Endothelial cell of umbilical vein (primary cell): ENCODE measurements at regions not wholly inside any gene's neighbourhood (a gene's known extent, or its start where the extent isn't known, plus 50 kb on each side); places are given as distances from the start of the nearest gene placed in this dataset.

ENCODE experiments used
- BruUV-seq: library from RNA; stranded (reverse); fragments of 400-500 nt; replicated peaks from 2 replicates; lab custom pipeline; 2021; lab: Mats Ljungman, UMichigan
- CTCF ChIA-PET: fragments of 300-600, 350-600 bp; sonication (Branson Sonifier 250); formaldehyde crosslinking; loops from one replicate; lab custom pipeline; 2021; ENCODE audit warnings: antibody characterized with exemption, inconsistent platforms; lab: Charles Lee
- POLR2A ChIA-PET: fragments of 300-600, 350-600 bp; sonication (Branson Sonifier 250); formaldehyde crosslinking; loops from one replicate; lab custom pipeline; 2021; ENCODE audit warnings: antibody characterized with exemption, inconsistent platforms; lab: Charles Lee
- DNase-seq: peaks from one replicate; pipeline ENCODE4 v3.0.0-alpha.2; 2011; ENCODE audit warnings: low read depth, low spot score
- FAIRE-seq: peaks from 2 replicates; lab custom pipeline; 2011; peaks lifted over from hg19 to GRCh38; lab: Jason Lieb, UNC
- H2AFZ ChIP-seq: 2 replicates; pipeline ENCODE4 v1.6.0; 2012; ENCODE audit warnings: low read depth, low read length, control low read depth, inconsistent platforms
- H3K27ac ChIP-seq: 2 replicates; pipeline ENCODE4 v1.5.1; 2011; ENCODE audit warnings: low read depth, mild to moderate bottlenecking, control low read depth, low read length, moderate library complexity; ENCODE audit not compliant: insufficient read depth
- H3K27me3 ChIP-seq, 2 experiments: 2 replicates each; pipeline versions ENCODE4 v1.6.0 to v1.6.1; 2011; ENCODE audit warnings: low read length in 2 of 2, mixed read lengths in 1 of 2; ENCODE audit not compliant: control insufficient read depth in 2 of 2, insufficient read depth in 2 of 2
- H3K36me3 ChIP-seq, 2 experiments: 2 replicates in 1 of 2; 3 replicates in 1 of 2; pipeline ENCODE4 v1.5.1; 2011; ENCODE audit warnings: low read length in 2 of 2, mild to moderate bottlenecking in 1 of 2, moderate library complexity in 1 of 2; ENCODE audit not compliant: control insufficient read depth in 2 of 2, insufficient read depth in 2 of 2; ENCODE audit errors: extremely low read depth in 1 of 2
- H3K4me1 ChIP-seq: 3 replicates; pipeline ENCODE4 v1.5.1; 2011; ENCODE audit warnings: mild to moderate bottlenecking, low read length; ENCODE audit not compliant: control insufficient read depth, insufficient read depth; ENCODE audit errors: extremely low read depth
- H3K4me2 ChIP-seq: 2 replicates; pipeline ENCODE4 v1.6.1; 2011; ENCODE audit warnings: low read length, control low read depth, mixed read lengths; ENCODE audit not compliant: insufficient read depth
- H3K4me3 ChIP-seq, 3 experiments: fragments of 200-600 bp in 1 of 3; sonication (generic), shearing (Covaris generic) in 1 of 3; replicated peaks in 1 of 3; 2 replicates each; pipeline ENCODE4 v1.5.1; 2011 to 2016; ENCODE audit warnings: control low read depth in 3 of 3, low read length in 3 of 3, mild to moderate bottlenecking in 2 of 3, inconsistent platforms in 1 of 3, low read depth in 1 of 3, moderate library complexity in 1 of 3; ENCODE audit not compliant: insufficient read depth in 1 of 3
- H3K79me2 ChIP-seq: 2 replicates; pipeline ENCODE4 v1.6.0; 2012; ENCODE audit warnings: low read length, inconsistent platforms; ENCODE audit not compliant: control insufficient read depth, insufficient read depth
- H3K9ac ChIP-seq: replicated peaks from 2 replicates; pipeline ENCODE3; 2011; ENCODE audit warnings: low read length, control low read depth; ENCODE audit not compliant: insufficient read depth; ENCODE audit errors: extremely low read depth
- H3K9me1 ChIP-seq: replicated peaks from 3 replicates; pipeline ENCODE4 v1.6.0; 2011; ENCODE audit warnings: mild to moderate bottlenecking, low read length; ENCODE audit not compliant: control insufficient read depth, insufficient read depth; ENCODE audit errors: extremely low read depth
- H3K9me3 ChIP-seq: replicated peaks from 2 replicates; pipeline ENCODE4 v1.5.1; 2012; ENCODE audit warnings: low read length, inconsistent platforms; ENCODE audit not compliant: control insufficient read depth, insufficient read depth
- H4K20me1 ChIP-seq: replicated peaks from 2 replicates; pipeline ENCODE3; 2011; ENCODE audit warnings: mild to moderate bottlenecking, low read length; ENCODE audit not compliant: control insufficient read depth, insufficient read depth; ENCODE audit errors: extremely low read depth
- EZH2 ChIP-seq: IDR thresholded peaks from 2 replicates; pipeline ENCODE4 v1.6.1; 2012; ENCODE audit warnings: borderline replicate concordance, low read depth, mild to moderate bottlenecking, moderate library complexity, low read length, inconsistent platforms; ENCODE audit not compliant: severe bottlenecking
- FOS ChIP-seq: IDR thresholded peaks from 2 replicates; pipeline ENCODE4 v1.6.1; 2011; ENCODE audit warnings: mild to moderate bottlenecking, low read length, moderate library complexity, borderline replicate concordance; ENCODE audit not compliant: insufficient read depth
- GATA2 ChIP-seq: IDR thresholded peaks from 2 replicates; pipeline ENCODE4 v1.7.0; 2011; ENCODE audit warnings: low read depth, mild to moderate bottlenecking, moderate library complexity, mixed read lengths, low read length; ENCODE audit not compliant: insufficient read length, insufficient read depth
- JUN ChIP-seq: IDR thresholded peaks from 2 replicates; pipeline ENCODE4 v1.6.1; 2011; ENCODE audit warnings: borderline replicate concordance, low read depth; ENCODE audit not compliant: insufficient read length, insufficient read depth
- MYC ChIP-seq: IDR thresholded peaks from one replicate; pipeline ENCODE4 v1.6.1; 2011; ENCODE audit warnings: mild to moderate bottlenecking, low read depth, low read length
- POLR2A ChIP-seq: IDR thresholded peaks from 2 replicates; pipeline ENCODE4 v1.6.1; 2012; ENCODE audit warnings: low read depth, mild to moderate bottlenecking, control low read depth, low read length
- POLR2AphosphoS5 ChIP-seq: IDR thresholded peaks from 2 replicates; pipeline ENCODE4 v1.6.1; 2012; ENCODE audit warnings: low read depth, mild to moderate bottlenecking, control low read depth, low read length, moderate library complexity; ENCODE audit not compliant: insufficient read depth
- dilution Hi-C: fragments of 300-500 bp; cut with MboI; formaldehyde crosslinking; loops from one replicate; pipeline ENCODE4 v1.15.0; 2019; ENCODE audit warnings: low sequenced_read_pairs; ENCODE audit not compliant: extremely low pct_ligation_motif_present
- intact Hi-C: fragments of 100-400 bp; cut with micrococcal nuclease; formaldehyde crosslinking; loops from one replicate; pipeline ENCODE4 v1.10.0; 2022
- TF ChIP-seq, protein P1 (sequence below): IDR thresholded peaks from 2 replicates; pipeline ENCODE4 v1.6.1; 2011; ENCODE audit not compliant: insufficient read depth, insufficient read length
- TF ChIP-seq, protein P2 (sequence below), 2 donors: IDR thresholded peaks; 1 replicate in 1 of 2; 2 replicates in 1 of 2; pipeline ENCODE4 v1.5.1; 2011; ENCODE audit warnings: low read length in 2 of 2, mild to moderate bottlenecking in 2 of 2, moderate library complexity in 2 of 2, control low read depth in 1 of 2, inconsistent platforms in 1 of 2, low read depth in 1 of 2; ENCODE audit not compliant: insufficient read depth in 1 of 2; ENCODE audit errors: extremely low read depth in 1 of 2

DNA sequence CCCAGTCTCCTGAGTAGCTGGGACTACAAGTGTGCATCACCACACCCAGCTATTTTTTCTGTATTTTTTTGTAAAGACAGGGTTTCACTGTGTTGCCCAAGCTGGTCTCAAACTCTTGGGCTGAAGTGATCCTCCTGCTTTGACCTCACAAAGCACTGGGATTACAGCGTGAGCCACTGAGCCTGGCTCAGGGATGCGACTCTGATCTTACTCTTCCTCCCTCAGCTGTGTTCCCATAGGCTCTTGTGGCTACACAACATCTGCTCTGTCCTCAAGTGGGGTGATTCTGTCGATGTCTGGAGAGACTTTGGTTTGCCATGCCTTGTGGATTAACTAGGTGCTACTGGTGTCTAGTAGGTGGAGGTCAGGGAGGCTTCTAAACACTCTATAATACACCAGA is 127.0 kb upstream of the SERPIND1 start:
- intact Hi-C loops (no loop called here), dilution Hi-C loops (no loop called here)
- FAIRE-seq: no peak
- Histone ChIP-seq H2AFZ (no peak overlapping the region), H3K4me3 (no peak overlapping the region), H3K27ac (no peak overlapping the region), H3K4me1 (peaks cover 9% of the 10 kb centered on the region), H3K79me2 (no peaks in the 10 kb centered on the region), H3K36me3 (no peaks in the 10 kb centered on the region), H3K4me2 (no peak overlapping the region), H3K9me3 (no peaks in the 10 kb centered on the region), H3K9me1 (no peaks in the 10 kb centered on the region), H3K9ac (no peak overlapping the region), H4K20me1 (no peaks in the 10 kb centered on the region), H3K27me3 (peaks cover 0 to 10% of the 10 kb centered on the region in 2 experiments)
- BruUV-seq: no TSS peak
- ChIA-PET CTCF (no interaction called here), POLR2A (no interaction called here)
- DNase-seq: no peak
- TF ChIP-seq, protein P1, sequence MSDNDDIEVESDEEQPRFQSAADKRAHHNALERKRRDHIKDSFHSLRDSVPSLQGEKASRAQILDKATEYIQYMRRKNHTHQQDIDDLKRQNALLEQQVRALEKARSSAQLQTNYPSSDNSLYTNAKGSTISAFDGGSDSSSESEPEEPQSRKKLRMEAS: no peak
- TF ChIP-seq MYC (no peak), EZH2 (no peak), JUN (no peak), GATA2 (no peak)

DNA sequence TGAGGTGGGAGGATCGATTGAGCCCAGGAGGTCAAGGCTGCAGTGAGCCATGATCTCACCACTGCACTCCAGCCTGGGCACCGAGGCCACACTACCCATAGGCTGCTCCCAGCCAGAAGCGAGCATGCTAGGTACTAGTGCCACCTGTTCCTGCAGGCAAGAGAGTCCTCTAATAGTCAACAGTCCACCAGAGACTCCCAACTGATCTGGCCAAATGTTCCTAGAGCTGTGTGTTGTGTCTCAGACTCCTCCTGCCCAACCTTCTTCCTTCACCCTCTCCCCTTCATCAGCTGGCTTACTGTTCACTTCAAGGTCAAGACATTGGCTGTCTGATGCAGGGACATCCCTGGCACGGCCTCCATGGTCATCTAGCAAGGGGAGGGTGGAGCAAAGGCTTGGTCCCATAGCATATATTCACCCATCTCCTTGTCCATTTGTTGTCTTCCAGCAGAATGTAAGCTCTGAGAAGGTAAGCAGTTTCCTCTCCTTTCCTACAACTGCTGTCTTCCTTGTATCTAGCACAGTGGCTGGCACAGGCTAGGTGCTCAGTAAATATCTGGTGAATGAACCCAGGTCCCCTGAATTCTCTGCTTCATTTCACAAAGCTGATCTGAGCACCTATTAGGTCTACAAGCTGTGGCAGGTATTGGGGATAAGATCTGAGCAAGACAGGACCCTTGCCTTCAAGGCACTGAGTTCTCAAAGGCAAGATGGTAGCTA is 126.2 kb upstream of the SERPIND1 start:
- TF ChIP-seq, protein P2, sequence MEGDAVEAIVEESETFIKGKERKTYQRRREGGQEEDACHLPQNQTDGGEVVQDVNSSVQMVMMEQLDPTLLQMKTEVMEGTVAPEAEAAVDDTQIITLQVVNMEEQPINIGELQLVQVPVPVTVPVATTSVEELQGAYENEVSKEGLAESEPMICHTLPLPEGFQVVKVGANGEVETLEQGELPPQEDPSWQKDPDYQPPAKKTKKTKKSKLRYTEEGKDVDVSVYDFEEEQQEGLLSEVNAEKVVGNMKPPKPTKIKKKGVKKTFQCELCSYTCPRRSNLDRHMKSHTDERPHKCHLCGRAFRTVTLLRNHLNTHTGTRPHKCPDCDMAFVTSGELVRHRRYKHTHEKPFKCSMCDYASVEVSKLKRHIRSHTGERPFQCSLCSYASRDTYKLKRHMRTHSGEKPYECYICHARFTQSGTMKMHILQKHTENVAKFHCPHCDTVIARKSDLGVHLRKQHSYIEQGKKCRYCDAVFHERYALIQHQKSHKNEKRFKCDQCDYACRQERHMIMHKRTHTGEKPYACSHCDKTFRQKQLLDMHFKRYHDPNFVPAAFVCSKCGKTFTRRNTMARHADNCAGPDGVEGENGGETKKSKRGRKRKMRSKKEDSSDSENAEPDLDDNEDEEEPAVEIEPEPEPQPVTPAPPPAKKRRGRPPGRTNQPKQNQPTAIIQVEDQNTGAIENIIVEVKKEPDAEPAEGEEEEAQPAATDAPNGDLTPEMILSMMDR (IDR thresholded peaks at IDR 0.05; ENCODE audit: extremely low read depth in 1 of 2, insufficient read depth in 1 of 2, low read depth in 1 of 2, low read length in 2 of 2): no peak
- TF ChIP-seq JUN (no peak), POLR2AphosphoS5 (no peak), MYC (no peak), POLR2A (no peak), EZH2 (no peak), FOS (no peak), GATA2 (no peak)
- TF ChIP-seq, protein P1: no peak
- no TSS peak for BruUV-seq
- dilution Hi-C loops: no loop called here

More for the DNA sequence above, 126.2 kb upstream of the SERPIND1 start:
- H3K9ac ChIP-seq: no peak overlapping the region
- no peaks in the 10 kb centered on the region for H3K79me2 ChIP-seq
- no peaks in the 10 kb centered on the region for H3K9me1 ChIP-seq
- FAIRE-seq (no peak), DNase-seq (no peak)
- H3K36me3 ChIP-seq: no peaks in the 10 kb centered on the region
- ChIA-PET CTCF (no interaction called here), POLR2A (no interaction called here)
- no peak overlapping the region for H2AFZ ChIP-seq
- H3K4me1 ChIP-seq: peaks cover 9% of the 10 kb centered on the region
- H3K4me2 ChIP-seq: no peak overlapping the region
- no peak overlapping the region for H3K4me3 ChIP-seq
- intact Hi-C loops: no loop called here
- no peak overlapping the region for H3K27ac ChIP-seq
- peaks cover 0 to 4% of the 10 kb centered on the region in 2 experiments for H3K27me3 ChIP-seq
- no peaks in the 10 kb centered on the region for H3K9me3 ChIP-seq
- no peaks in the 10 kb centered on the region for H4K20me1 ChIP-seq
